ENCODE measurements at regions not wholly inside any gene's neighbourhood (a gene's known extent, or its start where the extent isn't known, plus 50 kb on each side); places are given as distances from the start of the nearest gene placed in this dataset.

DNA sequence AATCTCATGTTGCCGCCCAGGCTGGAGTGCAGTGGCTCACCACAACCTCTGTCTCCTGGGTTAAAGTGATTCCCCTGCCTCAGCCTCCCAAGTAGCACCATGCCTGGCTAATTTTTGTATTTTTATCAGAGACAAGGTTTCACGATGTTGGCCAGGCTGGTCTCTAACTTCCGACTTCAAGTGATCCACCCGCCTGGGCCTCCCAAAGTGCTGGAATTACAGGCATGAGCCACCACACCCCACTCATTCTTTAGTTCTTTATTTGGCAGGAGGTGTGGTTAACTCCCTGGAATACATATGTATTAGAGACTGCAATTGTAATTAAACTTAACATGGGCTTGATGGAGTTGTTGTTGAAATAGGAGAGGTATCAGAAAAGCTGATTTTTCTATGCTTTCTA lies 1396.9 kb upstream of the IGFBP7 start:
- no peak overlapping the region for H3K4me3 ChIP-seq (ENCODE audit: low read depth, low read length)
- TF ChIP-seq, protein P1, sequence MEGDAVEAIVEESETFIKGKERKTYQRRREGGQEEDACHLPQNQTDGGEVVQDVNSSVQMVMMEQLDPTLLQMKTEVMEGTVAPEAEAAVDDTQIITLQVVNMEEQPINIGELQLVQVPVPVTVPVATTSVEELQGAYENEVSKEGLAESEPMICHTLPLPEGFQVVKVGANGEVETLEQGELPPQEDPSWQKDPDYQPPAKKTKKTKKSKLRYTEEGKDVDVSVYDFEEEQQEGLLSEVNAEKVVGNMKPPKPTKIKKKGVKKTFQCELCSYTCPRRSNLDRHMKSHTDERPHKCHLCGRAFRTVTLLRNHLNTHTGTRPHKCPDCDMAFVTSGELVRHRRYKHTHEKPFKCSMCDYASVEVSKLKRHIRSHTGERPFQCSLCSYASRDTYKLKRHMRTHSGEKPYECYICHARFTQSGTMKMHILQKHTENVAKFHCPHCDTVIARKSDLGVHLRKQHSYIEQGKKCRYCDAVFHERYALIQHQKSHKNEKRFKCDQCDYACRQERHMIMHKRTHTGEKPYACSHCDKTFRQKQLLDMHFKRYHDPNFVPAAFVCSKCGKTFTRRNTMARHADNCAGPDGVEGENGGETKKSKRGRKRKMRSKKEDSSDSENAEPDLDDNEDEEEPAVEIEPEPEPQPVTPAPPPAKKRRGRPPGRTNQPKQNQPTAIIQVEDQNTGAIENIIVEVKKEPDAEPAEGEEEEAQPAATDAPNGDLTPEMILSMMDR (conservative IDR thresholded peaks at IDR 0.05; ENCODE audit: low read depth, low read length), result no peak
- DNase-seq (ENCODE audit: low read depth), result no peak

- H3K4me3 ChIP-seq (ENCODE audit: low read depth, low read length), result no peak overlapping the region
Observed at GRCh38 chr4:58502839-58503238, 1392.7 kb upstream of the IGFBP7 start.

GRCh38 chr4:58499182-58499581 lies 1389.0 kb upstream of the IGFBP7 start:
- no peak for DNase-seq (ENCODE audit: low read depth)
- TF ChIP-seq, protein P1 (conservative IDR thresholded peaks at IDR 0.05; ENCODE audit: low read depth, low read length), result no peak
- no peak overlapping the region for H3K4me3 ChIP-seq (ENCODE audit: low read depth, low read length)

More at GRCh38 chr4:58502839-58503238, 1392.7 kb upstream of the IGFBP7 start:
- DNase-seq (ENCODE audit: low read depth), result no peak
- TF ChIP-seq, protein P1 (conservative IDR thresholded peaks at IDR 0.05; ENCODE audit: low read depth, low read length), result no peak

DNA sequence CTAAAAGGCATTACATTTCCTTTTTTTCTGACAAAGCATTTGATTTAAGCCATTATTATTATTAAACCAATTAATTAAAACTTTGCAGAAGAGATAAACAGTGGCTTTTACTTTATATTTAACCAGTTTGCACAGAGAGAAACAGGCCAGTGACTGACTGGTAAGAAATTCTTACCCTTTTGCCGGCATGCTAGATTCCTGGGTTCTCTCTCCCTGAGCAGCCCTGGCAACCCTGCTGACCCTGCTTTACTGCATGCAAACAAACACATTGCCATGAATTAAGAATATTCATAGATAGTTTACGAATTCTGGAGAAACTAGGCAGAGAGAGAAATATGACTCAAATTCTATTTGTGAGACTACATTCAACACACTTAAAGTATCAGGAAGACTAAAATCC lies 1381.4 kb upstream of the IGFBP7 start:
- TF ChIP-seq, protein P1 (conservative IDR thresholded peaks at IDR 0.05; ENCODE audit: low read depth, low read length), result no peak
- no peak for DNase-seq (ENCODE audit: low read depth)
- H3K4me3 ChIP-seq (ENCODE audit: low read depth, low read length), result no peak overlapping the region

GRCh38 chr4:58477950-58478349 lies 1367.8 kb upstream of the IGFBP7 start:
- H3K4me3 ChIP-seq (ENCODE audit: low read depth, low read length), result no peak overlapping the region
- no peak for DNase-seq (ENCODE audit: low read depth)
- TF ChIP-seq, protein P1 (conservative IDR thresholded peaks at IDR 0.05; ENCODE audit: low read depth, low read length), result no peak

DNA sequence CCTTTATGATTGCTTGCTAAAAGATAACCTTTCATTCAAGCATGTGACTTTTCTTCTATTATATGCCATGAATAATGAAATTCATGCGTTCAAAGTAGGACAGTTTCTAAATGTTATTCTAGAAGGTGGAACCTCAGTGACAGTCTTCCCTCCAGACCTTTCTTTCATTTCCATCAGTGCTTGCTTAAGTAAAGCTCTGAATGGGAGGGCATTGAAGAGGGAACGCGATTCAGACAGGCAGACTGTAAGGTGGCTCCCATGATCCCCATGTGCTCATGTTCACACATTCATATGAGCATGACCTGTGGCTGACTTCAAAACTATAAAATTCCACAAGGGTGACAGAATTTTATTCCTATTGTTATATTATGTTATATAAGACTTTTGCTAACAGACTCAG lies 1367.3 kb upstream of the IGFBP7 start:
- no peak for DNase-seq (ENCODE audit: low read depth)
- TF ChIP-seq, protein P1 (conservative IDR thresholded peaks at IDR 0.05; ENCODE audit: low read depth, low read length), result no peak
- no peak overlapping the region for H3K4me3 ChIP-seq (ENCODE audit: low read depth, low read length)

DNA sequence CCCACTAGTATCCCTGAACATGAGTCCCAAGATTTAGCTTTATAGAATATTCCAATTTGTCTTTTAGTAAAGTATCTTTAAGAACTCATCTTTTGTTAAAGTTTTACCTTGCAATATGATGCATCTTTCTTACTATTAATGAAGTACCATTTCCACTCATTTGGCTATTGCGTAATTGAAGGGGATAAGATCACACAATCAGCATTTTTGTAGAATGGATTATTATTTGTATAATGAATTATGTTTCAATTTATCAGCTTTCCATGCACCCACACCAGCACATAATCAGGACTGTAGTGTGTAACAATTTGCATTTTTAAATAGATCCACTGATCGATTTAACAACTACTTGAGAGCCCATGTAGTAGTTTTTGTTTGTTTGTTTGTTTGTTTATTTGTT lies 1364.9 kb upstream of the IGFBP7 start:
- TF ChIP-seq, protein P1 (conservative IDR thresholded peaks at IDR 0.05; ENCODE audit: low read depth, low read length), result no peak

More for the DNA sequence above, 1364.9 kb upstream of the IGFBP7 start:
- no peak overlapping the region for H3K4me3 ChIP-seq (ENCODE audit: low read depth, low read length)
- no peak for DNase-seq (ENCODE audit: low read depth)
